GM18511 (cell line): ENCODE measurements at regions not wholly inside any gene's neighbourhood (a gene's known extent, or its start where the extent isn't known, plus 50 kb on each side); places are given as distances from the start of the nearest gene placed in this dataset.
"Not testable (repeated sequence)": the region's sequence is repeated elsewhere in the genome, so short reads cannot be mapped to it uniquely, and the experiment has no call there.

Experiments used
- ATAC-seq: cut with Tn5 transposase; IDR thresholded peaks from one replicate; pipeline ENCODE4 v1.9.1; 2021; ENCODE audit warnings: mild to moderate bottlenecking, moderate library complexity; ENCODE audit not compliant: unreplicated experiment

DNA sequence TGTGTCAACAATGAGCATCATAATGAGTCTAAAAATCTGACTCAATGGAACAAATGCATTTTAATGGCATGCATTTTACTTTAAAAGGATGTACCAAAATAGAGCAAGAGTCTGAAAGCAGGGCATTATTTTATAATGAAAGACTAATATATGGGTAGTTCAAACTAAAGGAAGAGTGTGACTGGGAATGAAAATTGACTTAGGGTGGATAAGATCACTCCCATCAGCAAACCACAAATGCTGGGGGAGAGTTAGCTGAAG, 114.7 kb downstream of the SOX4 start:
- no peak for ATAC-seq

DNA sequence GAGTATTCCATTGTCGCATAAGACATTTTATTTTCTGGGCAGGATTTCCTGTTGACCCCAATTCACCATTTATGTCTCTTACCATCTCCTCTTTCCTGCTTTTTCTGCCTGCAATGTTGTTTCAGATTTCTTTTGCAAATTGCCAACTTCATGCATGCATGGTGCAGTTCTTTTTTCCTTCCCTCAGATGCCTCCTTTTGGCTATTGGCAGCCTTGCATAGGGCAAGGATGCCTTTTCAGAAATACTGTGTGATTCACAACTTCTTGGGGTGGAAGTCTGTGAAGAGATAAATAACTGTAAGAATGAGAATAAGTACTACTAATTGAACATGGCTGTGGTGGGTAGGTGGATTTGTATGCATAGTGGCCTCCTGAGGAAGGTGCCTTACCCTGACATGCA, 116.7 kb downstream of the SOX4 start:
- ATAC-seq = no peak

DNA sequence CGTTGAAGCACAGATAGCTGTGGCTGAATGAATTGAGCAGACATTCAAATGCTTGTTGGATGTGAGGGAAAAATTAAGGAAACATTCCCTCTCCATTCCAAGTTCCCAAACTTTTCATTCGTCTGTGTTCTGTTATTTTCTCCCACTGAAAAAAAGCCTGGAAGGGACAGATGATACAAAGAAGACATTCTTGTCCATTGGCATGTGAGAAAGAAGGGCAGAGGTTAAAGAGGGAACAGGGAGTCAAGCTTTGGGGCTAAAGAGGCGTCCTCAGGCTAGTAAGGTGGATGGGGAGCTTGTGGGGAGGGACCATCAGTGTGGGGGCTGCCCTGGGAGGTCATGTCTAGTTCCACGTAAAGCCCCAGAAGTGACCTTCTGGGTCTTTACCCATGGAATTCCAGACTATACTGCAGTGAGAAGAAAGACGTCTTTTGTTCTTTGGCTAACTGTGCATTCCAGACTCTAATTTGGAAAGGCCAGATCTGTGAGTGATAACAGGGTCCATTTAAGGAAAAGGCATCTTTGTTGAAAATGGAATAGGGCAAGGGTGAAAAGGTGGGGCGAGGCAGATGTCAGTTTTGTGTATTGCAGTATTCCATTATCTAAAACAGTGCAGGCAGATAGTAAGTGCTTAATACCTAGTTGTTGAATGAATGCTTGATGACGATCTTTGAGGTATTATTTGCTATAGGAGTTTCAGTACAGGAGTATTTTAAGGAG, 117.5 kb downstream of the SOX4 start:
- no peak for ATAC-seq

DNA sequence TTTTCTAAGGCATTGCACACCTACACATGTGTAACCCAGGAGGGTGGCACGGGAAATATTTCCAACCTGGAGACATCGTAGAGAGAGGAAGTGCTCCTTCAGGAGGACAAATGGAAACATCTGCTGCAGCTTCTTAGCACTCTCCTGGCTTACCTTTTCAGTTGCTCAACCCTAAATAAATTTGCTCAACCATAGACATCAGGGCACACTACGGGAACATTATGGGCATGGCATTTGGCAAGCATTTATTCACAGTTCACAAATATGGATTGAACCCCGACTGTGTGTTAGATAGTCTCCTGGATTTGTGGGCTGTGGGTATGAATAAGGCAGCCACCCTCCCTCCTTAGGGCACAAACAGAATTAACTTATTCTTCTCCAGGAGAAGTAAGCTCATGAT, 118.7 kb downstream of the SOX4 start:
- no peak for ATAC-seq

DNA sequence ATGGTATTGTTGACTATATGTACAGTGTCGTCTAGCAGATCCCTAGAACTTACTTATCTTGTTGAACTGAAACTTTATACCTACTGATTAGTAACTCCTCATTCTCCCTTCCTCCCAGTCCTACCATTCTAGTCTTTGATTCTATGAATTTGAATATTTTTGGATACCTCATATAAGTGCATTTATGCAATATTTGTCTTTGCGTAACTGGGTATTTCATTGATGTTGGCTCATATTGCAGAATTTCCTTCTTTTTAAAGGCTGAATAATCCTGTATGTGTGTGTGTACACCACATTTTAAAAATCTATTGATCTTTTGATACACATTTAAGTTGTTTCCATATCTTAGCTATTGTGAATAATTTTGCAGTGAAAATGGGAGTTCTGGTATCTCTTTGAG, 119.9 kb downstream of the SOX4 start:
- no peak for ATAC-seq

DNA sequence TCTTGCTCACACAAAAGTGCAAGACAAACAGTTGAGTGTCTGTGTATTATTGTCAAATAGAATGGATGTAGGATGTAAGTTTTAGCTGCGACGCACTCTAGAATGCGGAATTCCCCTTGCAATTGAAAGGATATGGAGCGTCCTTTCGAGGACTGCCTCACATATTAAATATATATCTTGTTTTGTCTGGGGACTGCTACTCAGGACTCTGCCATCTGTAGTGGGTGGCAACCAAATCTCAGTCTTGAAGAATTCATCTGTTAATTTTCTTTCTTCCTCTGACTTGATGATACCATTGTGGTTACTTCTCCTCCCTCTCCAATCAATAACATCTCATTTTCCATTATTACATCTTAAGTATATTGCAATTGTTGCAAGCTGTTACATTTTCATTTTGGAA, 121.6 kb downstream of the SOX4 start:
- no peak for ATAC-seq

DNA sequence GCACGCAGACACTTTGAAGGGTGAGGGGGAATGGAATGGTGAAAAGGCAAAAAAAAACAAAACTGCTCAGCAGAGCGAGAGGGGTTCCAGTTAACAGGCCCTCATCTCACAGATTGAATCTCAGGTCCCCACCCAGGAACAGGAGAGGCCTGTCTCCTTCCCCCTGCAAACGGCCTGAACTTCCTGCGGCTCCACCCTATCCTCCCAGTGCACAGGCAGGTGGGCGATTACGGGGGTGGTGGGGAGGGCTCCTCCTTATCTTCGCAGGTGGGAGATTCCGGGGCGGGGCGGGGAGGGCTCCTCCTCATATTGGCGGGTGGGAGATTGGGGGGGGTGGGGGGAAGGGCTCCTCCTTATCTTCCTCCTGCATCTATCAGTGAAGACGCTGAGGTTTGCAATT, 129.0 kb downstream of the SOX4 start:
- no peak for ATAC-seq

DNA sequence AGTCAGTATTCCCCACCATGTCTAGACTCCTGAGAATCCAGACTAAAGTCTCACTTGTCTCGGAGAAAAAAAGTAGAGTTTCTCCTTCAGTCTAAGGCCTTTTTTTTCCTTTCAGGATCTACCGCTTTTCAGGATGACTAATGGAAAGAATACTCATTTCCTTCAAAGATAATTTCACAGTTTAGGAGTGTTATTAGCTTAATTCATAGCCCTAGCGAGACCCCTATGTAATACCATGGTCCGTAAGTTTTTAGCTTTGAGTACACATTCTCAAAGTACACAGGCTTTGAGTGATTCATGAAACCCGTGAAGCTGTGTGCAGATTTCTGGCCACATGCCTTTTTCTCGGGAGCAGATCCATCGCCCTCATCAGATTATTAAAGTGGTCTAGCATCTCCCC, 133.1 kb downstream of the SOX4 start:
- no peak for ATAC-seq

DNA sequence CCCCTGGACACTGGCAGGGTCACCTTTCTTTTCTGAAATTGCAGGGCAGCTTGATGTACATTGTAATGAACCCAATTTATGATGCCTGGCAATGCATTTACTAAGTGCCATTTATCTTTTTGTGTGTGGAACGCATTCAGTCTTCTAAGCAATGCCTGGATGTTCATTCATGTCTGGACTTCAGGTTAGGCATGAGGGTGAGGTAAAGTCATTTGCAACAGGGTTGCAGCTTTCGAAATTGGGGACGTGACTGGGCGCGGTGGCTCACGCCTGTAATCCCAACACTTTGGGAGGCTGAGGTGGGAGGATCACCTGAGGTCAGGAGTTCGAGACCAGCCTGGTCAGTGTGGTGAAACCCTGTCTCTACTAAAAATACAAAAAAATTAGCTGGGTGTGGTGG, 134.6 kb downstream of the SOX4 start:
- ATAC-seq = no peak

DNA sequence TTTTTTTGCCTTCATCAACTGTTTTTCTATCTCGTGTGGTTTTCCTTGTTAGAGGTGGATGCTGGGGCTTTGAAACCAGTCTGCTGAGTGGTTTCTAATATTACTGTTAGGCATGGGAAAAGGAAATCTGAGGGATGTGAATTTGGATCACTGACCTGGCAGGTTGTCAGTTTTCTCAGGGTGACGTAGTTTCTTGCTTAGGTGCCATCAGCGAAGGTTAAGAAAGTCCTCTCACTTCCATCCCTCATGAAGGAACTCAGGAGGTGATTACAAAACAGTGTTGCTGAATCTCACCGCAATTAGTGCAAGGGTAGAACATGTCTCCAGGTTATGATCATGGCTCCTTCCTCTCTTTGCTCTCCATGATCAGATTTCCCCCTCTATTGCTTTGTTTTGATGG, 135.9 kb downstream of the SOX4 start:
- ATAC-seq = no peak

DNA sequence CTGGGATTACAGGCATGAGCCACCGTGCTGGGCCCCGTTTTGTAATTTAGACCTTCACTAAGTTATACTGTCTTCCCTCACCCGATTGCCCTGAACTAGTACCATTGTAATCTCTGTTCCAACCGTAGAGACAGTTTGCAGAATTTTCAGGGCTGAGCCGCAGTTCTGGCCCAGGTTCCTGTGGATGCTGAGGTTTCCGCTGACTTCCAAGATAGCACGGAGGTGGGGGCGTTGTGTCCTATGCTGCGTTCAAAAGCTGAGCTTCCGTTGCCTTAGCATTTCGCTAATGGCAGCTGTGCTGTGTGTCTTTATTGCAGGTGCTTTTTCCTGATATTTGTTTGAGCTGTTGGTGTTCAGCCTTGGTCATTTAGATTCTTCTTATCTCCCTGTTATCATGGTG, 137.0 kb downstream of the SOX4 start:
- no peak for ATAC-seq

DNA sequence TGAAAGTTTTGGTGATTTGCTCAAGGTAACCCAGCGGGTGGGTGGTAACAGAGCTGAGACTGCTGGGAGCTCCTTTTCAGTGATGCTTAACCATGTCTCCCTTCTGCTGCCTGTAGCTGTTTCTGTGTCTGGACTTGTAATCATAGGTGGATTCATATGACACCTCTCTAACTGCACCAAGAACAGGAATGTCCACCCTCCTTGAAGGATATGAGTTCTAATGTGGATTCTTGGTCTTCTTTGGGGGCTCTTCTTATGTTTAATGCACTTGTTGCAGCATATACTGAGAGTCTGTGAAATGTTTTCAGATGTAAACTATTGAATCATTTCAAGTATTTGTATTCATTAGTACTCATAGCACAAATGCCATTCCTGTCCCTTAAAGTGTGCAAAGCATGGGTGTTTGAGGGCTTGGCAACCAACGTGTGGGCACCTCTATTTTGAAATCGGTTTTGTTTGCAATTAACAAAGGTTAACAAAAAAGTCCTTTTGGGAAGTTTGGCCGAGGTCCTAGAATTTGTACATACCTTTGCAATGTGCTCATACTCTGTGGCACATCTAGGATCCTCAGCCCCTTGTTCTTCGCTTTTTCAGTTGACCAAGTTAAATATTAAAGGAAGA, 138.0 kb downstream of the SOX4 start:
- ATAC-seq = no peak

DNA sequence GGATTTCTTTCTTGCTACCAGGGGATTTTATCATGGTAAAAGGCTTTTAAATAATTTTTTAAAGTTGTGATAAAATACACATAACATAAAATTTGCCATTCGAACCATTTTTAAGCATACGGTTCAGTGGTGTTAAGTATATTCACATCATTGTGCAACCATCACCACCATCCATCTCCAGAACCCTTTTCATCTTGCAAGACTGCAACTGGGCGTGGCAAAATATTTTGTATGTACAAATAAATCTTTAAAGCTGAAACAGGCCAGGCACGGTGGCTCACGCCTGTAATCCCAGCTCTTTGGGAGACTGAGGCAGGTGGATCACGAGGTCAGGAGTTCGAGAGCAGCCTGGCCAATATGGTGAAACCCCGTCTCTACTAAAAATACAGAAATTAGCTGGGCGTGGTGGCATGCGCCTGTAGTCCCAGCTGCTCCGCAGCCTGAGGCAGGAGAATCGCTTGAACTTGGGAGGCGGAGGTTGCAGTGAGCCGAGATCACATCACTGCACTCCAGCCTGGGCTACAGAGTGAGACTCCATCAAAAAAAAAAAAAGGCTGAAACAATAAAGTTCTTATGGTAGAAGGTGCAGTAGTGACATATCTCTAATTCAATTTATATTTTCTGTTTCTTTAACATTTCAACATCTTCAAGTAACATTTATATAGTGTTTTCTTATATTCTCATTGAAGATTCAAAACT, 138.6 kb downstream of the SOX4 start:
- ATAC-seq = not testable (repeated sequence)

DNA sequence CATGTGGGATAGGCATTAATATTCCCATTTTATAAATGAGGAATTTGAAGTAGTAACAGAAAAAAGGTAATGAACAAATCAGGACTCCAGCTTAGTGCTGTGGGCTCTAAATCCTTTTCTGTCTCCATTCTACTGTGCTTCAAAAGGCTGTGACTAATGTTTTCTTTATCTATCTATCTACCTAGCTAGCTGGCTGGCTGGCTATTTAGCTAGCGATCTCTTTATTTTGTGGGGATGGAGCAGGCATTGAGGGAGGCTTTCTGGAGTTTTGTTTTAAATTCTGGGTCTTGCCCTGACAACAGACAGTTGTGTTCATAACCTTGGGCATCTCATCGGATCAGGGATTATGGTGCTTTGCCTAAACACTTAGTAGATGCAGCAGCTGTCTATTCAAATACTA, 139.2 kb downstream of the SOX4 start:
- no peak for ATAC-seq

DNA sequence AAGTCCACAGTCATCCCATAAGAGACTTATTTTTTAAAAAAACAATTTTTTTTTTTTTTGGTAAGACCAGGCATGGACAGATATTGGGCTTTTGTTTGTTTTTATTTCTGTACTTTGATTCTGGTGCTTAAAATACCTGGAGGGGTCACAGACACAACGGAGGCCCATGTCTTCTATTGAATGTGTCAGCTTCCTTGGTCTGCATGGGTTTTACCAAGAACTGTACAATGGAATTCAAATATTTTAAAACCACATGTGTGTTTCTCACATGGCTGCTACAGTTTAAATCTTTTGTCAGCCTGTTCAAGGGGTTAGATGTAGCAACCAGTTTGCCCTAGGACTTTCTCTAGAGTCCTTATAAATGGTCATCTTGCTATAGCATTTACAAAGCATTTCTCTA, 139.8 kb downstream of the SOX4 start:
- ATAC-seq = no peak

DNA sequence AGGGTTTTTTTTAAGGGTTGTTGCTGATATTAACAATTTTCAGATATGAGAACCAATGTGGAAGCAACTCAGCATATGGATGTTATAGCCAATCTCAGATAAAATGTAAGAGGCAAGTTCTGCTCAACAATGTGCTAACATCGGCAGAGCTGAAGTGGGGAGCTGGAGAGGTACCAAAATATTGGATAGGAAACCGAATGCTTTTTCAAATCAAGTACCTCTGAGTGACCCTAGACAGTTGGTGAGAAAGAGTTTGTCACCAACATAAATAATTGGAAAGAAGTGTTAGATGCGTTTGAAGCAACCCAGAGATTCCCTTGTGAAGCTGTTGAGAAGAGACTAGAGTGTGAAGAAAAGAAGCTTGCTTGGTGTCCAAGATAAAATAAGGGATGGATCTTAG, 140.7 kb downstream of the SOX4 start:
- ATAC-seq = no peak

DNA sequence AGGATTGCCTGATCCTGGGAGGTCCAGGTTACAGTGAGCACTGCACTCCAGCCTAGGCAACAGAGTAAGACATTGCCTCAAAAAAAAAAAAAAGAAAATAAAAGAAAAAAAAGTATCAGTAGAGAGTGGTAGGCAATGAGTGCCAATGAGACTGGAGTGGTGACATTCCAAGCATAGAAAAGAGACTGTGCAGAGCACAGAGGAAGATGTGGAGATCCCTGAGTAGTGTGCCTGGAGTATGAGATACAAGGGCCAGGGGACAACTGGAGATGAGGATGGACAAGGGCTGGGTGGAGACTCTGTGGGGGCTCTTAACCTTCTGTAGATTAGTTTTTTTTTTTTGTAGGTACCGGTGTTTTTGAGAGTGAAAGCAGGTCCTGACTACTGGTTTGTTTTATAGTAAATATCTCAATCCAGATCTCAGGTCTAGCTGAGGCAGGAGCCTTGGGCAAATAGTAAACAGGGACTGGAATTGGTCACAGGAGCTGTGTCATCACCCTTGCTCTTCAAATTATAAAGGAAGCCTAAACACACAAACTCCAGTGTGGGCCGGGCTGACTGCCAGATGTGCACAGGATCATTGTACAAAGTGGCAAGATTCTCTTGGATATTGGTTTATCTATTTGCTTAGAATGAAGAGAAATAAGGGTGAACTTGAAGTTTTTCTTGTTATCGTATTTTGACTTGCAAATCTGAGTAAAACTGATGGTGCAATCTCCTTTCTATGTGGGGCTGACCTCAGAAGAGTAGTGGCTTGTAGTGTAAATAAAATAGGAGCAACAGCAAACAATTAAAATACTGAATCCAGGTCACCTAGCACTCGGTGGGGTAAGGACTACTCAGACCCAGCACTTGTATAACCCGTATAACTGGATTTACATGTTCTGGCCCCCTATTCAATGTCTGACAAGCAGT, 144.9 kb downstream of the SOX4 start:
- no peak for ATAC-seq

DNA sequence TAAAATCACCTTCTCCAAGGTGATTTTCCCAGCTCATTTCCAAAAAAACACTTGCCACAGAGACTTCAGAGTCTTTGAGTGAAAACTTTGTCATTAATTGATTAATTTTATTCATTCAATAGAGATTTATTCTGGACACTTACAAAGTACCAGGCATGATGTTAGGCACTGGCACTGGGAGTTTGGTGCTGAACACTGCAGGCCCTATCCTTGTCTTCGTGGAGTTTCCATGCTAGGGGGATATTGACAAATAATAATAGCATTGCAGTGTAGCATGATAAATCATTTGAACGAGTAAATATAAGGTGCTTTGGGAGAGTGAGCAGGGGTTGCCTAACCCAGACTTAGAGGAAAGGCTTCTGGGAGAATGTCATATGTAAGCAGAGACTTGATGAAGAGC, 145.7 kb downstream of the SOX4 start:
- ATAC-seq = no peak

DNA sequence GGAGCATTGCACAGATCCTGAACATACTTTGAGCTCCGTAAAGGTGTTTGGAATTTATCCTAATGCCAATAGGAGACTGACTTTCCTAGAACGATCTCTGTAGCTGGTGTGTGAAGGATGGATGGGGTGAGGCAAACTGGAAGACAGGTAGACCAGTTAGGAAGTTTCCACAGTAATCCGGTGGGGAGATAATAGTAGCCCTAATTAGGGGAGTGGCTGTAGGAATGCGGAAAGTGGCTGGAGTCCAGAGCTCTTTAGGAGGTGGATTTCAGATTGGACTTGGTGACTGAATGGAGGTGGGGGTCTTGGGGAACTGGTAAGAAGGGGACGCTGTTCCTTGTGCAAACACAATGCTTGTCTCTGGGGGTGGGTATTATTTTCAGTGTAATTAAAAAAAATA, 146.3 kb downstream of the SOX4 start:
- ATAC-seq = no peak

DNA sequence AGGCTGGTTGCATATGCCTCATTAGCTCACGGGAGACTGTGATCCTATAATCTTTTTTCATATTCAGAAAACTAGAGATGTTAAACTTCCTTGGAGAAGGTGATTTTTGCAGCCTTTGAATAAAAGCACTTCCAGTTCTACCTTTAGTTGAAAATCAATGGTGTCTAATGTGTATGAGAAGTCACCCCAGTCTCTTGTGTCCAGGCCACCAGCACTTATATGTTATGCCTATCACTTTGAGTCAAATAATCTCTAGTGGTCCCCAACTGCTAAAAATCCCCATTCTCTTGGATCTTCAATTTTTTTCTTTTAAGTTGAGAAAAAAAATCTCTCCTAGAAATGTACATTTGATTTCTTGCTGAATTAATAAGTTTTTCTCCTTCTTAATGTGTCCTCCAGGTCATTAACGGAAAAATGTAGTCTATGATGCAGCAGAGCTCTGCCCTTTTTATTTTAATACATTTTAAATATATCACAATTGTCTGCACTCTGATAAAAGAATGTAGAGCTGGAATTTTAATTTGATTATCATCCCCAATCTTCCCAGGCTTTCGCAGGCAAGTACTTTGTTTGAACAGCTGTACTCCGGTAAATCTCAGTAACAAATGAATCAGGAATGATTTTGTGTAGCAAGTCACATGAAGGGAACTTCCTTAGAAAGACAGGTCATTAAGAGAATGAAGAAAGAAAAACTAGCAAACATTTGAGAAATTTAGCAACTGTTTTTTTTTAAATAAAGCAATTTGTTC, 147.0 kb downstream of the SOX4 start:
- no peak for ATAC-seq
